ENCODE measurements at regions not wholly inside any gene's neighbourhood (a gene's known extent, or its start where the extent isn't known, plus 50 kb on each side); places are given as distances from the start of the nearest gene placed in this dataset.

- DNase-seq: no peak
Measured at GRCh38 chr18:57243624-57244179, 96.8 kb downstream of the BOD1L2 start.

DNA sequence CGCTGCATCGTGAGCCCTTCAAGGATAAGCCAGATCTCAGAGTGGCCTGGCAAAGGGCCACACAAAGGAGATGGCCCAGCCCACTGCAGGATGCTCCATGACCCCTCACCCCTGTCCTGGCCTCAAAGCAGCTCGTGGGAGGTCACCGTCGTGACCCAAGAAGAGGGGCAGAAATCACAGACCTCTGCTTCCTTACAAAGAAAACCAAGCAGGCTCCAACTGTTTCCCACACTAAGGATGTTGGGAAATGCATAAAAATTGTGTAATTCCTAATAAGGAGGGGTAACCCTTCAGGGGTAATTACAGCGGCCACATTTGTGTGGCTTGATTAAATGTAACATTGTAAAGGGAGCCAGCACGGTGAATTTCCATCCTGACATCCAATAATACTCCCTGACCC is 102.3 kb downstream of the BOD1L2 start:
- no peak for DNase-seq

DNA sequence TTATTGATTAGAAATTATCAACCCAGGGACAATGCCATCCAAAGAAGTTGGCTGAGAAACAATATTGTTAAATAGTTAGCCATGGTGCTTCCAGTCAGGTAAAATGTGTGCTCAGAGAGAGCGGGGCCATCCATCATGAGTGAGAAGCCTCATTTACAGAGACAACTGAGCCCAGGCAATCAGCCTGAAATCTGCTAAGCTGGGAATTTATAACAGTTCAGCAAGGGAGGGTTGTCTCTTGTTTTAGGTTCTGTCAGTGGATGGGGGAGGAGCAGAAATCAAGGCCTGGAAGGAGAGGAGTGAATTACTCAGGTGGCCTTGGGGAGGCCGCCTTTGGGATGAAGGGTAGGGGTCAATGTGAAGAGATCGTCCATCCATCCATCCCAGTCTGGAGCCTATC is 102.5 kb upstream of the ST8SIA3 start:
- DNase-seq: no peak

GRCh38 chr18:57251747-57252146 is 100.6 kb upstream of the ST8SIA3 start:
- DNase-seq: no peak

DNA sequence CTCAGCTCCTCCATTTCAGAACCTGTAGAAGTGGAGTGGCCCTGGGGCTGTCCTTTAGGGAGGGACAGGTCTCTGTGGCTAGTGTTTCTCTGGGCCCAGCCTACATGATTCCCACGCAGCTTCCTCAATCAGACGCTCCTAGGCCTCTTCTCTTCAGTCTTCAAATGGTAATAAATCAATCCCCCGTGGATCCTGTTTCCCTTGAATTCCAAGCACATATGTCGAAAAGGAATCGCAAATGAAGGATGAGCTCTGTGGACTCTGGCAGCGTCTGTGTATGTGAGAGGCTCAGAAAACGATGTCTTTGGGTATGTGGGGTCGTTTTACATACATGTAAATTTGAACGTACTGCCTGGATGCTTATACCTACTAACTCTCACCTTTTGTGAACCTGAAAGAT is 98.5 kb upstream of the ST8SIA3 start:
- no peak for DNase-seq

GRCh38 chr18:57258131-57258777 is 94.1 kb upstream of the ST8SIA3 start:
- no peak for DNase-seq

DNA sequence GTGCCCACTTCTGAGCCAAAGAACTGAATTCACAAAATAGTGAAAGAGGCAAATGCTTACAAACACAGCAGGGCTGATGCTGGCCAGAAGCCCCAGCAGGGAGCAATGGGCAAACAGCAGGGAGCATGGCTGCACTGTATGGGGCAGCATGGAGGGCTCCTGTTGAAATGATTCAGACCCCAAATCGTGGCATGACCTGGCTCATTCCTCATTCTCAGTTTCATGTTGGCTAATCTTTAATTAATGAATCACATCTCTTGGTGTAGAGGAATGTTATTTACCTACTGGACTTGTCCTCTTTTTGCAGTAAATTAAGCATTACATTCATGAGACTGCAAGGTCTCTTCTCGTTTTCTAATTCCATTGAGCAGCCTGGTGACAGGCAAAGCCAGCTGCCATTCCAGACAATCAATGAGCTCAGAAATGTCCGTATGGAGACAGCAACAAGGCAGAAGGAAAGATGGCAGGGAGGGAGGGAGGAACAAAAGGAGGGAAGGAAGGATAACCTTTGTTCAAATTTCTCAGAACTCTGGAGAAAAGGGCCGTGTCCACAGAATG is 84.9 kb upstream of the ST8SIA3 start:
- no peak for DNase-seq

GRCh38 chr18:57269756-57270155 is 82.6 kb upstream of the ST8SIA3 start:
- no peak for DNase-seq

- DNase-seq: no peak
Measured at GRCh38 chr18:57270156-57270555, 82.2 kb upstream of the ST8SIA3 start.

DNA sequence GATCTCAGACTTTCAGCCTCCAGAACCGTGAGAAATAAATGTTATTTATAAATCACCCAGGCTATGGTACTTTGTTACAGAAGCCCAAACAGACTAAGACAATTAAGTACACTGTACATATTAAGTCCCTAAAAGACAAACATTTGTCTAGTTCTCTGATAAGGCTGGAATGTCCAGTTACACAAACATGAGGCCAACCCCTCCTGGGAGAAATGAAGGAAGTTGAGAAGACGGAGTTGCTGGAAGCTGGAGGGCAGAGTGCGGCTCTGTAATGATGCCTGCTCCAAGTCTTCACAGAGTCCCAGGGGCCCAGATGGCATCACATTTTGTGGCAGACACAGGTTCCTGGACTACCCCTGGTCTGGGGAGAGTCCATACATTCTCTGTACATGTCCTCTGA is 79.2 kb upstream of the ST8SIA3 start:
- no peak for DNase-seq

DNA sequence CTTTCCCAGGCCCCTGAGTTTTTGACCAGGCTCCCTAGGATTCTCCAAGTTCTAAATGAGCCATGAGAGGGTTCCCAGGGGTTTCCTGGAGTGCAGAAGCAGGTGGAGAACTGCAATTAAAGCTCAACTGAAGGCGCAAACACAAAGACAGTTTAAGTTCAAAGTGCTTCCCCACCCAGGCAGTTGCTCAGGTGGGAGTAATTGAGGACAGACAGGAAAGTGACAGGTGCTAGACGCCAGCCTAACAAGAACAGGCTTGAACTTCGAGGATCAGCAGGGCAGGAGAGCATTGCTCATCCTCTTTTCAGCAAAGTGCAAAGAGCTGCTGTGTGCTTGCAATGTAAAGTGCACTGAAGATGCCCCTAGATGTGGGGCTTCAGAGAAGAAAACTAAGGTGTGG is 77.2 kb upstream of the ST8SIA3 start:
- DNase-seq: no peak

DNA sequence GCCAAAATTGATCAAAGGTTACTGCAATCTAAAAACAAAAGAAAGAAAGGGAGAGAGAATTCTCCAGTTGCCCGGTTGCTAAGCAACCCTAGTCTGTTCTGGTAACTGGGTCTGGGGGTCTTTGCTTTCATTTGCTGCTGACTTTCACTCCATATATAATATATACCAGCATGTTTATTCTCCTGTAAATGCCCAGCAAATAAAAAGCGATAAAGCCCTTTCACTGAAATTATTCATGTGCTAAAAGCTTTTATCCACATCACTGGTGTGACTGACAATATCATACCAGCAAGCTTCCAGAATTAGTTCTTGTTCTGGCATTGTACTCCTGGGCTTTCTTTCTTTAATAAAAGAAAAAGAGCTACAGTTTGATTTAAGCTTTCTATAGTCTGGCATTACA is 75.5 kb upstream of the ST8SIA3 start:
- no peak for DNase-seq

DNA sequence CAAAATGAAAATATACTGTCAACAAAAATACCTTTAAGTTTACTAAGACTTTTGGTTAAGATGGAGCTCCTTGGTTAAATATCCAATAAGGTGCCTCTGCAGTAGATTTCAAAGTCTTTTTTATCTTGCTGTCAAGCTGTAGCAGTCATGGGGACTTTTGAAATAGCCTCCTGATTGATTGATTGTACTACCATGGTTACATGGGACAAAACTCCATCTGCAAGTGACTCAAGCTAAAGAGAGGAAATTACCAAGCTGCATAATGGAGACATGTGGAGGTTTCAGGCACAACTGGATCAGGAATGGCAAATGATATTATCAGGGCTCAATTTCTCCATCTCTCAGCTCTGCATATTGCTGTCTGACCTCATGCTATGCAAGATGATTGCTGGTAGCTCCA is 73.4 kb upstream of the ST8SIA3 start:
- no peak for DNase-seq

DNA sequence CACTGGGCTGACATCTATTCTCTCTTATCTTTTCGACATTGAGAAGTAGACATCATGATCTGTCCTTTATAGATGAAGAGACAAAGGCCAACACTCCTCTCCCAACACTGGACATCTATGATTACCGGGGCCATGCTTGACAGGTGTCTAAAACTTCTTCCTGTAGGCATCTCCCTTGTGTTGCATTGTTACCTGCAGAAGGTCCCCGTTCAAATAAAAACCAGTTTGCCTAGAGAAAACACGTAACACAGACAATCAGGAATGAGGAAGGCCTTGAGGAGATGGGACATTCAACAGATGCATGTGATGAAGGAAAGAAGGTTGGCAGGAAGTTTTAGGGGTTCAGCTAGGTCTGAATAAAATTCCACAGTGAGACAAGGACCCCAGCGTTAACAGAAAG is 70.8 kb upstream of the ST8SIA3 start:
- DNase-seq: no peak

DNA sequence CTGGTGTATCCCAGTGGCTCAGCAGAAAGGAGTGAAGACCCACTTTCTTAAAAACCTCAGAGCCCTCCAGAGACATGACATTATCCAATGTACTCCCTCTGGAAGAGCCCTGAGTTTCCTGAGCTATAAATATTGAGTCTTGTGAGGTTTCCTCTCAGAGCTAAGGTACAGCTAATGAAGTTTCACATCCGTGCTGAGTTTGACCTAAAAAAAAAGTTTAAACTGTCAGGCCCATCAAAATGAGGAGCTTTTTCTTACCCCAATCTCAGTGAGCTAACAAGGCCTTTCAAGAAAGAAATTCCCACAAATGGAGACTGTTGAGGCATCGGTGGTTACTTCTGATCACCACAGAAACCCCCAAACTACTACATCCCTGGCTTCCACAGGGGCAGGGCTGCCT is 65.4 kb upstream of the ST8SIA3 start:
- DNase-seq: no peak

DNA sequence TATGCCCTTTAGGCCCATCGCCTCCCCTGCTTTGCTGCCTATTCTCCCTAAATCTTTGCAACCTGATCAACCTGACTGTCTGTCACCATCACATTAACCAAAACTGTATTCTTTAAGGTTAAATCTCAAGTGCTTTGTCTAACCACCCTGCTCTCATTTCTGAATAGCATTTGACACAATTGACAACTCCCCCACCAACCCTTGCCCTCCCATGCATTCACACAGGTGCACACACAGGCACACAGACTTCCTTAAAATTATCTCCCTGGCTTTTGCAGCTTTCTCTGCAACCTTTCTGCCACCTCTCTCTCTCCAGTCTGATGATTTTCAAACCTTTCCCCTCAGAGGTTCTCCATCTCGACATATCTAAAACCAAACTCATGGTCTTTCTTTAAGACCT is 64.6 kb upstream of the ST8SIA3 start:
- no peak for DNase-seq

GRCh38 chr18:57294547-57294946 is 57.8 kb upstream of the ST8SIA3 start:
- DNase-seq: no peak

DNA sequence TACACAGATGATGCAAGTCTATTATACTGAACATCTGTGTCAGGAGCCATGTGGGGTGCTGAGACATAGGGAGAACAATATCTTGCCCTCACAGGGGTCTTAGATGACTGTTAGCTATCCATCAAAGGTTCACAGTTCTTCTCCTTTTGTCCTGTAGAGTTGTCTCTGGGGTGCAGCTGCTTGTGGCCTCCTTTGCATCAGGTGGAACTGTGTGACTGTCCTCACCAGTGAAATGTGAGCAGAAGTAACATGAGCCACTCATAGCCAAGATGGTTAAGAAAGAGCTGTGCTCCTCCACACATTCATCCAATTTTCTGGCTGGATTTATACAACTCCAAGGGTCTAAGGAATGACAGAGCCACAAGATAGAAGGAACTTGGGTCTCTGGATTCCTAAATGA is 56.0 kb upstream of the ST8SIA3 start:
- DNase-seq: no peak

GRCh38 chr18:57297306-57297705 is 55.1 kb upstream of the ST8SIA3 start:
- no peak for DNase-seq

- no peak for DNase-seq
Measured at GRCh38 chr18:57299931-57300330, 52.4 kb upstream of the ST8SIA3 start.

- no peak for DNase-seq
Measured at GRCh38 chr18:57301573-57302559, 50.5 kb upstream of the ST8SIA3 start.
